H1 (cell line): ENCODE measurements at regions not wholly inside any gene's neighbourhood (a gene's known extent, or its start where the extent isn't known, plus 50 kb on each side); places are given as distances from the start of the nearest gene placed in this dataset.

Experiments used
- CTCF ChIA-PET: fragments of 300-600 bp; sonication (Branson Sonifier 250); formaldehyde crosslinking; loops from one replicate; lab custom pipeline; 2021; ENCODE audit not compliant: partially characterized antibody; lab: Charles Lee
- POLR2A ChIA-PET: fragments of 300-600 bp; sonication (Branson Sonifier 250); formaldehyde crosslinking; loops from one replicate; lab custom pipeline; 2021; ENCODE audit warnings: inconsistent platforms; ENCODE audit not compliant: partially characterized antibody; lab: Charles Lee
- DNase-seq, 2 experiments: peaks; one replicate each; pipeline versions ENCODE4 v3.0.0 to v3.0.0-alpha.2; 2010 to 2022; ENCODE audit warnings: low spot score in 2 of 2, low read depth in 1 of 2, mixed read lengths in 1 of 2
- FAIRE-seq: peaks from 2 replicates; lab custom pipeline; 2011; peaks lifted over from hg19 to GRCh38; lab: Jason Lieb, UNC
- H2AFZ ChIP-seq: 2 replicates; pipeline ENCODE4 v1.8.1; 2012; ENCODE audit warnings: low read length, inconsistent platforms
- H2AK5ac ChIP-seq: 2 replicates; pipeline ENCODE4 v1.6.1; 2013; ENCODE audit warnings: low read depth, low read length
- H2BK120ac ChIP-seq: replicated peaks from 2 replicates; pipeline ENCODE3; 2013; ENCODE audit warnings: low read depth, low read length, inconsistent platforms
- H2BK12ac ChIP-seq: 2 replicates; pipeline ENCODE4 v1.6.1; 2013; ENCODE audit warnings: low read depth, low read length
- H2BK15ac ChIP-seq: 2 replicates; pipeline ENCODE4 v1.6.1; 2013; ENCODE audit warnings: low read length
- H2BK20ac ChIP-seq: 2 replicates; pipeline ENCODE4 v1.6.1; 2013; ENCODE audit warnings: low read length
- H2BK5ac ChIP-seq: 2 replicates; pipeline ENCODE4 v1.6.1; 2013; ENCODE audit warnings: low read depth, low read length
- H3K14ac ChIP-seq: 2 replicates; pipeline ENCODE4 v1.6.1; 2013; ENCODE audit warnings: inconsistent platforms; ENCODE audit not compliant: insufficient read length
- H3K18ac ChIP-seq: 2 replicates; pipeline ENCODE4 v1.6.1; 2013; ENCODE audit warnings: low read length; ENCODE audit errors: extremely low read depth
- H3K23ac ChIP-seq: 2 replicates; pipeline ENCODE4 v1.6.1; 2013; ENCODE audit warnings: inconsistent platforms; ENCODE audit not compliant: insufficient read length
- H3K23me2 ChIP-seq: 2 replicates; pipeline ENCODE4 v1.6.1; 2013; ENCODE audit warnings: low read depth, low read length
- H3K27ac ChIP-seq: 2 replicates; pipeline ENCODE4 v1.6.1; 2011; ENCODE audit warnings: low read depth, low read length, inconsistent platforms
- H3K27me3 ChIP-seq, 4 experiments: replicated peaks in 1 of 4; 1 replicate in 1 of 4; 2 replicates in 3 of 4; pipeline versions ENCODE4 v1.6.1 to v1.8.1; 2011 to 2013; ENCODE audit warnings: low read length in 3 of 4, mild to moderate bottlenecking in 3 of 4, inconsistent platforms in 2 of 4, mixed read lengths in 2 of 4, moderate library complexity in 1 of 4; ENCODE audit not compliant: control insufficient read depth in 3 of 4, insufficient read depth in 3 of 4; ENCODE audit errors: extremely low read depth in 1 of 4
- H3K36me3 ChIP-seq, 4 experiments: 2 replicates each; pipeline versions ENCODE4 v1.6.1 to v1.8.1; 2011 to 2013; ENCODE audit warnings: mild to moderate bottlenecking in 4 of 4, low read length in 3 of 4, moderate library complexity in 2 of 4, control low read depth in 1 of 4, inconsistent platforms in 1 of 4; ENCODE audit not compliant: insufficient read depth in 4 of 4, control insufficient read depth in 2 of 4
- H3K4ac ChIP-seq: replicated peaks from 2 replicates; pipeline ENCODE3; 2013; ENCODE audit warnings: low read length, low read depth, mixed read lengths, inconsistent platforms; ENCODE audit not compliant: insufficient read length
- H3K4me1 ChIP-seq, 4 experiments: replicated peaks in 1 of 4; 1 replicate in 1 of 4; 2 replicates in 3 of 4; pipeline versions ENCODE4 v1.6.1 to v1.8.1; 2011 to 2013; ENCODE audit warnings: low read length in 3 of 4, inconsistent platforms in 2 of 4, mixed read lengths in 1 of 4; ENCODE audit not compliant: insufficient read depth in 4 of 4, control insufficient read depth in 3 of 4
- H3K4me2 ChIP-seq, 2 experiments: 2 replicates each; pipeline versions ENCODE4 v1.6.1 to v1.8.1; 2011 to 2013; ENCODE audit warnings: low read depth in 2 of 2, low read length in 2 of 2, control low read depth in 1 of 2, inconsistent platforms in 1 of 2, mild to moderate bottlenecking in 1 of 2; ENCODE audit not compliant: insufficient read depth in 1 of 2
- H3K4me3 ChIP-seq, 4 experiments: fragments of 200-600, 300-600 bp in 1 of 4; sonication (generic), shearing (Covaris generic), sonication (Bioruptor Twin) in 1 of 4; 2 replicates each; pipeline versions ENCODE4 v1.5.1 to v1.8.1; 2011 to 2016; ENCODE audit warnings: low read length in 4 of 4, low read depth in 3 of 4, control low read depth in 2 of 4, inconsistent platforms in 2 of 4, mild to moderate bottlenecking in 2 of 4, mixed read lengths in 1 of 4, moderate library complexity in 1 of 4; ENCODE audit not compliant: insufficient read depth in 2 of 4; ENCODE audit errors: extremely low read depth in 1 of 4
- H3K56ac ChIP-seq: replicated peaks from 2 replicates; pipeline ENCODE3; 2013; ENCODE audit warnings: low read depth, mild to moderate bottlenecking, mixed read lengths, low read length, inconsistent platforms; ENCODE audit not compliant: insufficient read length
- H3K79me1 ChIP-seq: 2 replicates; pipeline ENCODE4 v1.6.1; 2013; ENCODE audit warnings: low read depth, low read length, control low read depth
- H3K79me2 ChIP-seq, 2 experiments: 2 replicates each; pipeline versions ENCODE4 v1.6.1 to v1.8.1; 2012 to 2013; ENCODE audit warnings: low read length in 2 of 2, mild to moderate bottlenecking in 2 of 2, inconsistent platforms in 1 of 2; ENCODE audit not compliant: insufficient read depth in 2 of 2, control insufficient read depth in 1 of 2
- H3K9ac ChIP-seq, 4 experiments: replicated peaks in 1 of 4; 1 replicate in 1 of 4; 2 replicates in 3 of 4; pipeline versions ENCODE4 v1.6.1 to v1.8.1; 2011 to 2013; ENCODE audit warnings: low read depth in 3 of 4, low read length in 3 of 4, control low read depth in 2 of 4, mild to moderate bottlenecking in 2 of 4, moderate library complexity in 2 of 4, inconsistent platforms in 1 of 4; ENCODE audit errors: extremely low read depth in 1 of 4
- H3K9me3 ChIP-seq, 2 experiments: 2 replicates each; pipeline versions ENCODE4 v1.6.1 to v1.8.1; 2012 to 2013; ENCODE audit warnings: mild to moderate bottlenecking in 2 of 2, moderate library complexity in 2 of 2, control low read depth in 1 of 2, inconsistent platforms in 1 of 2, low read depth in 1 of 2, low read length in 1 of 2, mixed read lengths in 1 of 2; ENCODE audit not compliant: insufficient read depth in 2 of 2
- H4K20me1 ChIP-seq, 2 experiments: replicated peaks in 1 of 2; 2 replicates each; pipeline versions ENCODE3 to v1.8.1; 2011 to 2013; ENCODE audit warnings: inconsistent platforms in 2 of 2, low read length in 2 of 2, mild to moderate bottlenecking in 1 of 2; ENCODE audit not compliant: insufficient read depth in 2 of 2, control insufficient read depth in 1 of 2
- H4K5ac ChIP-seq: 2 replicates; pipeline ENCODE4 v1.6.1; 2013; ENCODE audit warnings: low read length, low read depth, mixed read lengths, inconsistent platforms; ENCODE audit not compliant: insufficient read length
- H4K8ac ChIP-seq: 2 replicates; pipeline ENCODE4 v1.8.0; 2013; ENCODE audit warnings: mild to moderate bottlenecking, moderate library complexity, low read length, inconsistent platforms; ENCODE audit not compliant: insufficient read depth; ENCODE audit errors: extremely low read depth
- H4K91ac ChIP-seq: replicated peaks from 2 replicates; pipeline ENCODE3; 2013; ENCODE audit warnings: low read length, mixed read lengths, inconsistent platforms; ENCODE audit not compliant: insufficient read length
- BCL11A ChIP-seq, 2 experiments: IDR thresholded peaks; one replicate each; pipeline ENCODE4 v1.6.1; 2011; ENCODE audit warnings: low read depth in 2 of 2, low read length in 2 of 2, mild to moderate bottlenecking in 2 of 2
- GABPA ChIP-seq: IDR thresholded peaks from 2 replicates; pipeline ENCODE4 v1.6.1; 2011; ENCODE audit warnings: mild to moderate bottlenecking, low read length, moderate library complexity, borderline replicate concordance; ENCODE audit not compliant: insufficient read depth
- NRF1 ChIP-seq: IDR thresholded peaks from 2 replicates; pipeline ENCODE4 v1.6.1; 2011; ENCODE audit warnings: mild to moderate bottlenecking, low read depth, low read length, improper control_type of control experiment
- RAD21 ChIP-seq, 2 experiments: IDR thresholded peaks in 1 of 2; conservative IDR thresholded peaks in 1 of 2; 2 replicates each; pipeline ENCODE4 v1.6.1; 2011; ENCODE audit warnings: low read depth in 2 of 2, low read length in 2 of 2, improper control_type of control experiment in 1 of 2, inconsistent platforms in 1 of 2, mild to moderate bottlenecking in 1 of 2, moderate library complexity in 1 of 2
- SP1 ChIP-seq: IDR thresholded peaks from 2 replicates; pipeline ENCODE4 v1.6.1; 2011; ENCODE audit warnings: low read depth, low read length
- SP2 ChIP-seq: IDR thresholded peaks from 2 replicates; pipeline ENCODE4 v1.6.1; 2012; ENCODE audit warnings: mild to moderate bottlenecking, low read length, inconsistent platforms
- SP4 ChIP-seq: IDR thresholded peaks from 2 replicates; pipeline ENCODE4 v1.6.1; 2012; ENCODE audit warnings: low read length, inconsistent platforms
- WGBS, 2 experiments: shearing (Covaris generic) in 1 of 2; methylation state at CpG; one replicate each; pipeline versions ENCODE4 v1.1.6 to v1.1.7; 2013 to 2015; ENCODE audit warnings: low lambda C conversion rate in 2 of 2, mixed read lengths in 2 of 2, inconsistent platforms in 1 of 2, low coverage in 1 of 2, missing lambda C conversion rate in 1 of 2; ENCODE audit not compliant: insufficient replicate concordance in 2 of 2, insufficient coverage in 1 of 2, insufficient read length in 1 of 2; ENCODE audit errors: extremely low coverage in 1 of 2, missing lambda C conversion rate in 1 of 2; 5-methylcytosine and 5-hydroxymethylcytosine counted together

GRCh38 chr10:64102264-64102633, 581.0 kb downstream of the REEP3 start:
- no peak overlapping the region for H2BK20ac ChIP-seq
- no peaks in the 10 kb centered on the region for H3K27me3 ChIP-seq
- H2BK5ac ChIP-seq: no peak overlapping the region
- H3K4ac ChIP-seq: no peak overlapping the region
- no peak overlapping the region for H2BK15ac ChIP-seq
- CTCF ChIA-PET: interaction anchor here (1.3 to 3.1 kb wide), 4 partner anchors 11 to 215 kb away, joined by 3 to 21 read pairs (median 7); no protein-coding TSS in a partner anchor
- WGBS, 2 experiments: 92% methylated on average over 1 of the region's 1 CpG; no CpG with 5 or more reads in 1 of the 2 experiments
- H2AK5ac ChIP-seq: no peak overlapping the region
- no peak overlapping the region for H3K14ac ChIP-seq
- POLR2A ChIA-PET: no interaction called here
- TF ChIP-seq RAD21 (IDR thresholded peaks at IDR 0.05 in 1 of 2, conservative IDR thresholded peaks at IDR 0.05 in 1 of 2; ENCODE audit: low read depth in 2 of 2, low read length in 2 of 2): no peak
- TF ChIP-seq SP2: no peak
- no peak for TF ChIP-seq GABPA
- no peak for TF ChIP-seq SP1
- no peak for TF ChIP-seq NRF1
- TF ChIP-seq BCL11A (IDR thresholded peaks at IDR 0.05; ENCODE audit: low read depth in 2 of 2, low read length in 2 of 2): no peak
- TF ChIP-seq SP4: no peak
- H3K4me1 ChIP-seq: no peaks in the 10 kb centered on the region; a peak in 1 of 7 replicates
- FAIRE-seq (no peak), DNase-seq (no peak)
- no peaks in the 10 kb centered on the region for H3K79me2 ChIP-seq
- no peak overlapping the region for H3K27ac ChIP-seq
- H3K36me3 ChIP-seq: no peaks in the 10 kb centered on the region
- H4K5ac ChIP-seq: no peak overlapping the region
- H3K9ac ChIP-seq: no peak overlapping the region
- no peak overlapping the region for H4K91ac ChIP-seq
- no peak overlapping the region for H3K23ac ChIP-seq
- no peak overlapping the region for H3K56ac ChIP-seq
- no peaks in the 10 kb centered on the region for H3K23me2 ChIP-seq
- no peaks in the 10 kb centered on the region for H3K79me1 ChIP-seq
- no peak overlapping the region for H2BK12ac ChIP-seq
- no peak overlapping the region for H3K4me2 ChIP-seq
- H3K9me3 ChIP-seq: no peaks in the 10 kb centered on the region
- no peak overlapping the region for H2BK120ac ChIP-seq
- H4K8ac ChIP-seq: no peak overlapping the region
- no peak overlapping the region for H3K18ac ChIP-seq
- no peak overlapping the region for H2AFZ ChIP-seq
- H4K20me1 ChIP-seq: no peaks in the 10 kb centered on the region
- no peak overlapping the region for H3K4me3 ChIP-seq
